KMS-11 (cell line): ENCODE measurements at regions not wholly inside any gene's neighbourhood (a gene's known extent, or its start where the extent isn't known, plus 50 kb on each side); places are given as distances from the start of the nearest gene placed in this dataset.

Source experiments
- H2AFZ ChIP-seq: fragments of 200-600 bp; sonication (generic); 2 replicates; pipeline ENCODE4 v1.6.1; 2016; ENCODE audit warnings: antibody characterized with exemption, mixed run types, low read depth
- H3K27ac ChIP-seq: fragments of 200-600 bp; sonication (generic); 2 replicates; pipeline ENCODE4 v1.6.1; 2016; ENCODE audit warnings: mild to moderate bottlenecking, mixed run types
- H3K27me3 ChIP-seq: fragments of 200-600 bp; sonication (generic); 2 replicates; pipeline ENCODE4 v1.6.1; 2017; ENCODE audit warnings: mild to moderate bottlenecking, low read depth, mixed run types, moderate library complexity; ENCODE audit not compliant: insufficient read depth
- H3K36me3 ChIP-seq: fragments of 200-600 bp; sonication (generic); 2 replicates; pipeline ENCODE4 v1.6.1; 2017; ENCODE audit warnings: mild to moderate bottlenecking, mixed run types; ENCODE audit not compliant: insufficient read depth
- H3K4me1 ChIP-seq: fragments of 200-600 bp; sonication (generic); 2 replicates; pipeline ENCODE4 v1.6.1; 2016; ENCODE audit warnings: mild to moderate bottlenecking, low read depth, mixed run types; ENCODE audit not compliant: poor library complexity, severe bottlenecking
- H3K4me2 ChIP-seq: fragments of 200-600 bp; sonication (generic); 2 replicates; pipeline ENCODE4 v1.7.0; 2016; ENCODE audit warnings: mild to moderate bottlenecking, mixed run types
- H3K4me3 ChIP-seq: fragments of 200-600 bp; sonication (generic); IDR thresholded peaks from 2 replicates; pipeline ENCODE4 v1.6.1; 2017; ENCODE audit warnings: low read depth, low read length, mixed read lengths; ENCODE audit not compliant: insufficient read depth
- H3K79me2 ChIP-seq: fragments of 200-600 bp; sonication (generic); 2 replicates; pipeline ENCODE4 v1.6.1; 2016; ENCODE audit warnings: low read depth, mixed run types; ENCODE audit not compliant: insufficient read depth
- H3K9ac ChIP-seq: fragments of 200-600 bp; sonication (generic); 2 replicates; pipeline ENCODE4 v1.6.1; 2016; ENCODE audit warnings: mild to moderate bottlenecking, mixed run types
- H4K20me1 ChIP-seq: fragments of 200-600 bp; sonication (generic); 2 replicates; pipeline ENCODE4 v1.6.1; 2016; ENCODE audit warnings: mild to moderate bottlenecking, mixed run types; ENCODE audit not compliant: insufficient read depth
- TF ChIP-seq, protein P1 (sequence below): fragments of 200-600 bp; sonication (generic); conservative IDR thresholded peaks from 2 replicates; pipeline ENCODE4 v1.6.1; 2017; ENCODE audit warnings: low read depth, mild to moderate bottlenecking, antibody characterized with exemption, low read length, moderate library complexity, mixed read lengths

DNA sequence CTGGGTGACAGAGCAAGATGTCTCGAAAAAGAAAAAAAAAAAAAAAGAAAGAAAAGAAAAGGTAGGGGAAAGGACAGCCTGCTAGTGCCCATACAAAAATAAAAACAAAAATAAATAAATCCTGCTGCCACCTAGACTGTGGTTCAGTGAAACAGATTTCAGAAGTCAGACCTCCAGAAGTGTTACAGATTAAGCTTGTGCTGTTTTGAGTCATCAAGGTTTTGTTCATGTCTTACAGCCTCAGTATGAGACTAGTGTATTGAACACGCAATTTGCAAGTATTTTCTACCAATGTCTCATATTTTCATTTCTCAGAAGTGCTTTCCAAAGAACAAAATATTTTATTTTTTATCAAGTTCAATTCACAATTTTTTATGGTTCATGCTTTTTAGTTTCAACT lies 720.4 kb upstream of the GYPC start:
- Histone ChIP-seq H3K27me3 (no peaks in the 10 kb centered on the region), H3K36me3 (no peaks in the 10 kb centered on the region), H3K4me3 (no peak overlapping the region), H4K20me1 (no peaks in the 10 kb centered on the region), H2AFZ (no peak overlapping the region), H3K4me1 (no peaks in the 10 kb centered on the region), H3K79me2 (no peaks in the 10 kb centered on the region), H3K4me2 (no peak overlapping the region), H3K9ac (no peak overlapping the region), H3K27ac (no peak overlapping the region)
- TF ChIP-seq, protein P1, sequence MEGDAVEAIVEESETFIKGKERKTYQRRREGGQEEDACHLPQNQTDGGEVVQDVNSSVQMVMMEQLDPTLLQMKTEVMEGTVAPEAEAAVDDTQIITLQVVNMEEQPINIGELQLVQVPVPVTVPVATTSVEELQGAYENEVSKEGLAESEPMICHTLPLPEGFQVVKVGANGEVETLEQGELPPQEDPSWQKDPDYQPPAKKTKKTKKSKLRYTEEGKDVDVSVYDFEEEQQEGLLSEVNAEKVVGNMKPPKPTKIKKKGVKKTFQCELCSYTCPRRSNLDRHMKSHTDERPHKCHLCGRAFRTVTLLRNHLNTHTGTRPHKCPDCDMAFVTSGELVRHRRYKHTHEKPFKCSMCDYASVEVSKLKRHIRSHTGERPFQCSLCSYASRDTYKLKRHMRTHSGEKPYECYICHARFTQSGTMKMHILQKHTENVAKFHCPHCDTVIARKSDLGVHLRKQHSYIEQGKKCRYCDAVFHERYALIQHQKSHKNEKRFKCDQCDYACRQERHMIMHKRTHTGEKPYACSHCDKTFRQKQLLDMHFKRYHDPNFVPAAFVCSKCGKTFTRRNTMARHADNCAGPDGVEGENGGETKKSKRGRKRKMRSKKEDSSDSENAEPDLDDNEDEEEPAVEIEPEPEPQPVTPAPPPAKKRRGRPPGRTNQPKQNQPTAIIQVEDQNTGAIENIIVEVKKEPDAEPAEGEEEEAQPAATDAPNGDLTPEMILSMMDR = no peak

DNA sequence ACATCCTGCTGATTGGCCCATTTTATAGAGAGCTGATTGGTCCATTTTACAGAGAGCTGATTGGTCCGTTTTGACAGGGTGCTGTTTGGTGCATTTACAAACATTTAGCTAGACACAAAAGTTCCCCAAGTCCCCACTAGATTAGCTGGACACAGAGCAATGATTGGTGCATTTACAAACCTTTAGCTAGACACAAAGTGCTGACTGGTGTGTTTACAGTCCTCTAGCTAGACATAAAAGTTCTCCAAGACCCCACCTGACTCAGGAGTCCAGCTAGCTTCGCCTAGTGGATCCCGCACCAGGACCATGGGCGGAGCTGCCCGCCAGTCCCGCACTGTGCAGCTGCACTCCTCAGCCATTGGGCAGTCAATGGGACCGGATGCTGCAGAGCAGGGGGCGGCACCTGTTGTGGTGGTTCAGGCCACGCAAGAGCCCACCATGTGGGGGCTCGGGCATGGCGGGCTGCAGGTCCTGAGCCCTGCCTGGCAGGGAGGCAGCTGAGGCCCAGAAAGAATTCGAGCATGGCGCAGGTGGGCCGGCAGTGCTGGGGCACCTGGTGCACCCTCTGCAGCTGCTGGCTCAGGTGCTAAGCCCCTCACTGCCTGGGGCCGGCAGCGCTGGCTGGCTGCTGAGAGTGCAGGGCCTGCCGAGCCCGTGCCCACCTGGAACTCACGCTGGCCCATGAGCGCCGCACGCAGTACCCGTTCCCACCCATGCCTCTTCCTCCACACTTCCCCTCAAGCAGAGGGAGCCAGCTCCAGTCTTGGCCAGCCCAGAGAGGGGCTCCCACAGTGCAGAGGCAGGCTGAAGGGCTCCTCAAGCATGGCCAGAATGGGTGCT lies 713.2 kb upstream of the GYPC start:
- Histone ChIP-seq H3K9ac (no peak overlapping the region), H3K4me2 (no peak overlapping the region), H3K4me3 (no peak overlapping the region), H3K36me3 (no peaks in the 10 kb centered on the region), H3K27ac (no peak overlapping the region), H2AFZ (no peak overlapping the region), H3K4me1 (no peaks in the 10 kb centered on the region), H4K20me1 (no peaks in the 10 kb centered on the region), H3K27me3 (no peaks in the 10 kb centered on the region), H3K79me2 (no peaks in the 10 kb centered on the region)
- TF ChIP-seq, protein P1 = no peak

DNA sequence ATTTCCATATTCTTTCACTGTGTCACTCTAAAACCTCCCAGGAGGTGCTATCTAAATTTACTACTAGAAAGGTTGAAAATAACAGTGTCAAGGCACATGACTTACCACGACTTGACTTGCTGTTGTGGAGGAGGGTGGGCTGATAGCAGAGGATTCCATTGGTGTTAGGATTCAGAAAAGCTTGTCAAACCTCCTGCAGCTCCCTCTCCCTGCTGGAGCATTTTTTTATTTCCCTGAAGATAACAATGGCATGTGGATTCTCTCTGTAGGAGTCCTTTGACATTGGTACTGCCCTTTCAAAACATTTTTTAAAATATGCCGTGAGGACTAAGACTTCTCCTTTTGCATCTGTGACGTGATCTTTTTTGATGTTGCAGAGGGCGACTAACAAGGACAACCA lies 696.9 kb upstream of the GYPC start:
- H3K79me2 ChIP-seq = no peaks in the 10 kb centered on the region
- H3K4me2 ChIP-seq = no peak overlapping the region
- H3K9ac ChIP-seq = no peak overlapping the region
- no peaks in the 10 kb centered on the region for H4K20me1 ChIP-seq
- no peaks in the 10 kb centered on the region for H3K4me1 ChIP-seq
- H3K4me3 ChIP-seq = no peak overlapping the region
- H3K27me3 ChIP-seq = no peaks in the 10 kb centered on the region
- H3K36me3 ChIP-seq = no peaks in the 10 kb centered on the region
- no peak overlapping the region for H3K27ac ChIP-seq
- TF ChIP-seq, protein P1 = no peak
- H2AFZ ChIP-seq = no peak overlapping the region

DNA sequence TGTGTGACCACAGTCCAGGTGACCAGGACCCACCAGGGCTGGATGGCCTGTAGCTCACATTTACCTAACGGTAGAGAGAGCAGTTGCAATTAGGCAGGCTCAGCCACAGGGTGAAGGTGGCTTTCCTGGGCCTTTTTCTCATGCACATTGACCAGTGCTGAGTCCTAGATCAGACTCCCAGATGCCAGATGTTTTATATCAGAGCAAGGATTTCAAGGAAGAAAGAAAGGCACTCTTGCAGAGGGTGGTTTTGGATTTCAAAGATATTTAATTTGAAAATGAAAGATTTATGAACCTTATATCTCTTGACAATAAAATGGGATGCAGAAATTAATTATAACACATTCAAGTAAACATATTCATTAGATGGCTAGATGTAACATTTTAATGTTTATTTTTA lies 694.2 kb upstream of the GYPC start:
- Histone ChIP-seq H3K4me3 (no peak overlapping the region), H3K36me3 (no peaks in the 10 kb centered on the region), H2AFZ (no peak overlapping the region), H3K4me2 (no peak overlapping the region), H3K9ac (no peak overlapping the region), H3K4me1 (no peaks in the 10 kb centered on the region), H4K20me1 (no peaks in the 10 kb centered on the region), H3K27ac (no peak overlapping the region), H3K79me2 (no peaks in the 10 kb centered on the region), H3K27me3 (no peaks in the 10 kb centered on the region)
- TF ChIP-seq, protein P1 = no peak
